ENCODE measurements at regions not wholly inside any gene's neighbourhood (a gene's known extent, or its start where the extent isn't known, plus 50 kb on each side); places are given as distances from the start of the nearest gene placed in this dataset.
"Not testable (repeated sequence)": the region's sequence is repeated elsewhere in the genome, so short reads cannot be mapped to it uniquely, and the experiment has no call there.

DNA sequence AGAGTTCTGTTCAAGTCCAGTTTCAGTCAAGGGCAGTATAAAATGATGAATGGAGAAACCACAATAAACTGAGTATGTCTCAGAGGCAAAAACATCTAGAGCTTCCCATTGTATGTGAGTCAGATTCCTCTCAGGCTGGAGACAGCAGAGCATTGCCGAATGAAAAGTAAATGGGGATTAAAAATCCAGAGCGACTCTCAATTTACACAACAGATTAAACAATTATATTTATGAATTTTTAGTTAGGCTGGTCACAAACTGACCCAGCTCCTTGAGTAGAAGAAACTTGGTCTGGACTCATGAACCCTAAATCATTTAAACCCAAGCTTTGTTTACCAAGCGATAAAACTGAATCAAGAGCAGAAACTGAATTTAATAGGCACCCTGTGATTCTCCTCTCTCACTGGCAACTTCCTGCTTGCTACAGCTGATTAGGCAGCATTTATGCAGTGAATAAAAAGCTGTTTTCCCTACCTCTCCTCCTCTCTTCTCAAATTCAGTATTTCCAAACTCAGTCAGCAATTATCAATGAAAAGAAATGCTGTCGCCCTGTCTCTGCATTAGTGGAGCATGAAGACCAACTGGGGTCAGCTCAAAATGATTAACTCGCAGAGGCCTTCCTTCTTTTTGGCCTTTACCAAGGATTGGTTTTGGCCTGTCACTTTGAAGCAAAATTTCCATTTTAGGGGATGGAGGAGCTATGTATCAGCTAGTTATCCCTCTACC lies 568.0 kb downstream of the PDHA2 start:
- no peak for DNase-seq (ENCODE audit: insufficient read length, low spot score)
- TF ChIP-seq, protein P1, sequence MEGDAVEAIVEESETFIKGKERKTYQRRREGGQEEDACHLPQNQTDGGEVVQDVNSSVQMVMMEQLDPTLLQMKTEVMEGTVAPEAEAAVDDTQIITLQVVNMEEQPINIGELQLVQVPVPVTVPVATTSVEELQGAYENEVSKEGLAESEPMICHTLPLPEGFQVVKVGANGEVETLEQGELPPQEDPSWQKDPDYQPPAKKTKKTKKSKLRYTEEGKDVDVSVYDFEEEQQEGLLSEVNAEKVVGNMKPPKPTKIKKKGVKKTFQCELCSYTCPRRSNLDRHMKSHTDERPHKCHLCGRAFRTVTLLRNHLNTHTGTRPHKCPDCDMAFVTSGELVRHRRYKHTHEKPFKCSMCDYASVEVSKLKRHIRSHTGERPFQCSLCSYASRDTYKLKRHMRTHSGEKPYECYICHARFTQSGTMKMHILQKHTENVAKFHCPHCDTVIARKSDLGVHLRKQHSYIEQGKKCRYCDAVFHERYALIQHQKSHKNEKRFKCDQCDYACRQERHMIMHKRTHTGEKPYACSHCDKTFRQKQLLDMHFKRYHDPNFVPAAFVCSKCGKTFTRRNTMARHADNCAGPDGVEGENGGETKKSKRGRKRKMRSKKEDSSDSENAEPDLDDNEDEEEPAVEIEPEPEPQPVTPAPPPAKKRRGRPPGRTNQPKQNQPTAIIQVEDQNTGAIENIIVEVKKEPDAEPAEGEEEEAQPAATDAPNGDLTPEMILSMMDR (IDR thresholded peaks at IDR 0.05; ENCODE audit: insufficient read depth, missing control alignments) = no peak
- FAIRE-seq = no peak

DNA sequence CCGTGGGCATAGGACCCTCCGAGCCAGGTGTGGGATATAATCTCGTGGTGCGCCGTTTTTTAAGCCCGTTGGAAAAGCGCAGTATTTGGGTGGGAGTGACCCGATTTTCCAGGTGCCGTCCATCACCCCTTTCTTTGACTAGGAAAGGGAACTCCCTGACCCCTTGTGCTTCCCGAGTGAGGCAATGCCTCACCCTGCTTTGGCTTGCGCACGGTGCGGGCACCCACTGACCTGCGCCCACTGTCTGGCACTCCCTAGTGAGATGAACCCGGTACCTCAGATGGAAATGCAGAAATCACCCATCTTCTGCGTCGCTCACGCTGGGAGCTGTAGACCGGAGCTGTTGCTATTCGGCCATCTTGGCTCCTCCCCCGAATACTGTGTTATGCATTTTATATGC lies 575.0 kb downstream of the PDHA2 start:
- FAIRE-seq; DNase-seq (ENCODE audit: insufficient read length, low spot score): not testable (repeated sequence)

DNA sequence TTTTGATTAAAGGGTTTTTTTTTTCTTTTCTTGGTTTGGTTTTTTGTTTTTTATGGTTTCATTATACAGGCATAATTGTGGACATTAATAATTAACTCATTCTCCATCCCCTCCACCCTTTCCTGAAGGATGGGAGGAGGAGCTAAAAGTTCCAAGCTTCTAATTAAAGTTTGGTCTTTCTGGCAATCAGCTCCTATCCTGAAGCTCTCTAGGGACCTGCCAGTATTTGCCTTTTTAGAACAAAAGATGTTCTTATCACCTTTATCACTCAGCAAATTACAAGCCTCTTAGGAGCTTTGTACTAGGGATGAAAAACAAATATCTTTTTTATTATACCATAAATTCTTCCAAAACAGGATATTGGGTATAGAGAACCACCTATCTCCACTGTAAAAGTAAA lies 589.8 kb downstream of the PDHA2 start:
- DNase-seq (ENCODE audit: insufficient read length, low spot score) (no peak), FAIRE-seq (no peak)
- TF ChIP-seq, protein P1 (IDR thresholded peaks at IDR 0.05; ENCODE audit: insufficient read depth, missing control alignments) = no peak

DNA sequence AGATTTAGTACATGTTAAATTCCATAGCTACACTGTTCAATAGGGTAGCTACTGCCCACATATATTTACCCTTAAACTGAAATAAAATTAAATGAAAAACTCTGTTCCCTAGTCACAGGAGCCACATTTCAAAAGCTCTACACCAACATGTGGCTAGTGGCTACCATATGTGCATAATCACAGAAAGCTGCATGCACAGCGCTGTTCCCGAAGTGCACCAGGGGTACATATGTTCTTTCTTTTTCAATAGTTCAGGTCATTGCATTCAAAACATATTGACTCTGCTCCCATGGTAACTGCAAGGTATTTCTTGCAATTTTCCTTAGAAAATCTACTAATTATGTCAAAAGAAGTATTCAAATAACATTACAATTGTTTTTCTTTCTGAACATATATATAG lies 591.2 kb downstream of the PDHA2 start:
- no peak for DNase-seq (ENCODE audit: insufficient read length, low spot score)
- FAIRE-seq = no peak
- TF ChIP-seq, protein P1 (IDR thresholded peaks at IDR 0.05; ENCODE audit: insufficient read depth, missing control alignments) = no peak

DNA sequence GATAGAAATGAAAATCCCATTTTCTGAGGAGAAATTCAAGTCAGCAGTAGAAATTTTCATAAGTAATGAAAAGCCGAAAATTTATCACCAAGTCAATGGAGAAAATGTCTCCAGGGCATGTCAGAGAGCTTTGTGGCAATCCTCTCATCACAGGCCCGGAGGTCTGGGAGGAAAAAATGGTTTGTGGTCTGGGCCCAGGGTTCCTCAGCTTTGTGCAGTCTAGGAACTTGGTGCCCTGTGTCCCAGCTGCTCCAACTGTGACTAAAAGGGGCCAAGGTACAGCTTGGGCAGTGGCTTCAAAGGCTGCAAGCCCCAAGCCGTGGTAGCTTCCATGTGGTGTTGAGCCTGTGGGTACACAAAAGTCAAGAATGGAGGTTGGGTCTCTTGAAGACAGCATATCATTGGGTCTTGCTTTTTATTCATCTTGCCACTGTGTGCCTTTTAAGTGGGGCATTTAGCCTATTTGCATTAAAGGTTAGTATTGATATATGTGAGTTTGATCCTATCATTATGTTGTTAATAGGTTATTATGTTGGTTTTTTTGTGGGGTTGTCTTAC lies 608.5 kb downstream of the PDHA2 start:
- DNase-seq (ENCODE audit: insufficient read length, low spot score) (no peak), FAIRE-seq (no peak)
- TF ChIP-seq, protein P1 (IDR thresholded peaks at IDR 0.05; ENCODE audit: insufficient read depth, missing control alignments) = no peak

DNA sequence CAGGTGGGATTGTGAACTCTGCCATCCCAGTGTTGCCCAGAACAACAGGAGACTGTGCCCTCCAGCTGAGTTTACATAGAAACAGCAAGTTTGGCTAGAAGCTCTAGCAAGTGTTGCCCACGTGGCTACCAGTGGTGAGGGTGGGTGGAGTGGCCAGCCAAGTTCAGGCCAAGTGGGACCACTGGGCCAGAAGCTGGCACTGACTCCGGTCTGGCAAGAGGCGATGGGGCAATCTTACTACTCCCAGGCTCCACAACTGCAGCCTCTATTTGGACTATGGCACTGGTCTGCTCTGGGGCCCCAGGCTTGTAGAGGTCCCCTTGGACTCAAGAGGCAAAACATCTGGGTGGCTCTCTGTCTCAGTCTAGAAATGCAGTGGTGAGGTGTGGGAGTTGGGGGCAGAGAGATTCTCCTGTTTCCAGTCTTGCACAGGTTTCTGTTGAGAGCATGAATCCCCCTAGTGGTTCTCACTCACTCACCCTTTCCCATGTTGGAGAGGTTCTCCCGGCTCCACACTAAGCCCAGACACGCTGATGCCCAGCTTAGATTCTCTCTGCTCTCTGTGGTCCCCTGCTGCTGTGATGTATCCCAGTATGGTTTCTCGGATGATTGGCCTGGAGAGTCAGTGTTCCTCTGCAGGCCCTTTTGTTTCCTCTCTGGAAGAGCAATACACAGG lies 615.3 kb downstream of the PDHA2 start:
- DNase-seq (ENCODE audit: insufficient read length, low spot score) (no peak), FAIRE-seq (no peak)
- TF ChIP-seq, protein P1 (IDR thresholded peaks at IDR 0.05; ENCODE audit: insufficient read depth, missing control alignments) = no peak

DNA sequence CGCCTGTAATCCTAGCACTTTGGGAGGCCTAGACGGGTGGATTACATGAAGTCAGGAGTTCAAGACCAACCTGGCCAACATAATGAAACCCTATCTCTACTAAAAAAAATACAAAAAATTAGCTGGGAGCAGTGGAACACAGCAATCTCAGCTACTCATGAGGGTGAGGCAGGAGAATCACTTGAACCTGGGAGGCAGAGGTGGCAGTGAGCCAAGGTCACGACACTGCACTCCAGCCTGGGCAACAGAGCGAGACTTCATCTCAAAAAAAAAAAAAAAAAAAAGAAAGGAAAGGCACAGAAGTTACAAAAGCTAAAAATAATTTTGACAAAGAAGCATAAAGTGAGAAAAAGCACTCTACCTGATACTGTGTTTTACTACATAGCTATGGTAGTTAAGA lies 618.1 kb downstream of the PDHA2 start:
- FAIRE-seq = not testable (repeated sequence)

DNA sequence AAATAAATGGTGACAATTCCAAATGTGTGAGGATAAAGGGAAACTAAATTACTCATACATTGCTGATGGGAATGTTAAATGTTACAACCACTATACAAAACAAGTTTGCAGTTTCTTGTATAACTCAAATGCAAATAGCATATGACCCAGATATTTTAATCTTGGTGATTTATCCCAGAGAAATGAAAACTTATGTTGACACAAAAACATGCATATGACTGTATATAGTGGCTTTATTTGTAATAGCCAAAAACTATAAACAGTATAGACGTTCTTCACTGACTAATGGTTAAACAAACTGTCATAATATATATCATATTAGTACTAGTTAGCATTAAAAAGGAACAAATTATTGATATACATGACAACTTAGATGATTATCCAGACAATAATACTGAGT lies 619.2 kb downstream of the PDHA2 start:
- TF ChIP-seq, protein P1 (IDR thresholded peaks at IDR 0.05; ENCODE audit: insufficient read depth, missing control alignments) = no peak
- no peak for FAIRE-seq
- DNase-seq (ENCODE audit: insufficient read length, low spot score) = no peak

More for the DNA sequence above, 618.1 kb downstream of the PDHA2 start:
- not testable (repeated sequence) for DNase-seq (ENCODE audit: insufficient read length, low spot score)
